ENCODE measurements at regions not wholly inside any gene's neighbourhood (a gene's known extent, or its start where the extent isn't known, plus 50 kb on each side); places are given as distances from the start of the nearest gene placed in this dataset.

GRCh38 chr6:138026342-138026741 lies 80.9 kb downstream of the PERP start:
- no peak for TF ChIP-seq CTCF (conservative IDR thresholded peaks at IDR 0.05)

GRCh38 chr6:138028893-138029292 lies 78.3 kb downstream of the PERP start:
- no peak overlapping the region for H3K27ac ChIP-seq
- no peak for TF ChIP-seq CTCF (conservative IDR thresholded peaks at IDR 0.05)

More at GRCh38 chr6:138026342-138026741, 80.9 kb downstream of the PERP start:
- H3K27ac ChIP-seq, result no peak overlapping the region

- no peak overlapping the region for H3K27ac ChIP-seq
- no peak for TF ChIP-seq CTCF (conservative IDR thresholded peaks at IDR 0.05)
These were observed 76.3 kb downstream of the PERP start for GRCh38 chr6:138030872-138031271.

- no peak for TF ChIP-seq CTCF (conservative IDR thresholded peaks at IDR 0.05)
- no peak overlapping the region for H3K27ac ChIP-seq
These were observed 75.8 kb downstream of the PERP start for GRCh38 chr6:138031417-138031816.

- no peak for TF ChIP-seq CTCF (conservative IDR thresholded peaks at IDR 0.05)
- H3K27ac ChIP-seq, result no peak overlapping the region
These were observed 75.4 kb downstream of the PERP start for GRCh38 chr6:138031850-138032249.

GRCh38 chr6:138032571-138032970 lies 74.6 kb downstream of the PERP start:
- no peak for TF ChIP-seq CTCF (conservative IDR thresholded peaks at IDR 0.05)
- no peak overlapping the region for H3K27ac ChIP-seq

GRCh38 chr6:138034229-138034628 lies 73.0 kb downstream of the PERP start:
- no peak overlapping the region for H3K27ac ChIP-seq
- TF ChIP-seq CTCF (conservative IDR thresholded peaks at IDR 0.05), result no peak

GRCh38 chr6:138035070-138035469 lies 72.1 kb downstream of the PERP start:
- no peak overlapping the region for H3K27ac ChIP-seq
- TF ChIP-seq CTCF (conservative IDR thresholded peaks at IDR 0.05), result no peak

Data from VCaP (cell line).